H9 (cell line): ENCODE measurements at regions not wholly inside any gene's neighbourhood (a gene's known extent, or its start where the extent isn't known, plus 50 kb on each side); places are given as distances from the start of the nearest gene placed in this dataset.

Experiments used
- DNase-seq: peaks from one replicate; pipeline ENCODE4 v3.0.0-alpha.2; 2017
- H2AFZ ChIP-seq: one replicate; pipeline ENCODE4 v1.6.1; 2013; ENCODE audit warnings: mild to moderate bottlenecking, low read length, control low read depth, moderate library complexity
- H2AK5ac ChIP-seq: 2 replicates; pipeline ENCODE4 v1.6.1; 2013; ENCODE audit warnings: low read length, control low read depth, mixed read lengths; ENCODE audit not compliant: insufficient read length
- H2BK120ac ChIP-seq: one replicate; pipeline ENCODE4 v1.6.1; 2013; ENCODE audit warnings: low read depth, mild to moderate bottlenecking, low read length, control low read depth, inconsistent platforms; ENCODE audit not compliant: poor library complexity, severe bottlenecking
- H2BK12ac ChIP-seq: 2 replicates; pipeline ENCODE4 v1.6.1; 2013; ENCODE audit warnings: low read length, control low read depth, mixed read lengths, low read depth; ENCODE audit not compliant: insufficient read length
- H2BK15ac ChIP-seq: 2 replicates; pipeline ENCODE4 v1.6.1; 2013; ENCODE audit warnings: low read depth, low read length, control low read depth
- H2BK20ac ChIP-seq: one replicate; pipeline ENCODE4 v1.6.1; 2013; ENCODE audit warnings: low read depth, mild to moderate bottlenecking, low read length, control low read depth, inconsistent platforms; ENCODE audit not compliant: poor library complexity, severe bottlenecking
- H2BK5ac ChIP-seq: 2 replicates; pipeline ENCODE4 v1.6.1; 2013; ENCODE audit warnings: low read length, control low read depth, mixed read lengths; ENCODE audit not compliant: insufficient read length
- H3K14ac ChIP-seq: 2 replicates; pipeline ENCODE4 v1.6.1; 2013; ENCODE audit warnings: low read length, control low read depth; ENCODE audit not compliant: insufficient read depth
- H3K18ac ChIP-seq: 2 replicates; pipeline ENCODE4 v1.6.1; 2013; ENCODE audit warnings: low read depth, mild to moderate bottlenecking, mixed read lengths, low read length, control low read depth; ENCODE audit not compliant: insufficient read length
- H3K23ac ChIP-seq: 2 replicates; pipeline ENCODE4 v1.6.1; 2013; ENCODE audit warnings: low read length, control low read depth, mixed read lengths, low read depth; ENCODE audit not compliant: insufficient read length
- H3K23me2 ChIP-seq: 2 replicates; pipeline ENCODE4 v1.6.1; 2013; ENCODE audit warnings: low read depth, mild to moderate bottlenecking, mixed read lengths, low read length, control low read depth; ENCODE audit not compliant: insufficient read length, poor library complexity, severe bottlenecking
- H3K27ac ChIP-seq: 2 replicates; pipeline ENCODE4 v1.5.1; 2013; ENCODE audit warnings: low read length, control low read depth, mixed read lengths, low read depth; ENCODE audit not compliant: insufficient read length
- H3K27me3 ChIP-seq: 2 replicates; pipeline ENCODE4 v1.6.1; 2013; ENCODE audit warnings: low read length, control low read depth, inconsistent platforms; ENCODE audit not compliant: insufficient read depth
- H3K4ac ChIP-seq: 2 replicates; pipeline ENCODE4 v1.6.1; 2013; ENCODE audit warnings: low read depth, mild to moderate bottlenecking, control low read depth, inconsistent platforms, low read length, moderate library complexity
- H3K4me1 ChIP-seq: 2 replicates; pipeline ENCODE4 v1.6.1; 2013; ENCODE audit warnings: low read length, control low read depth, inconsistent platforms; ENCODE audit not compliant: insufficient read depth
- H3K4me2 ChIP-seq: 2 replicates; pipeline ENCODE4 v1.6.1; 2013; ENCODE audit warnings: low read length, control low read depth, mixed read lengths; ENCODE audit not compliant: insufficient read length, insufficient read depth
- H3K56ac ChIP-seq: 2 replicates; pipeline ENCODE4 v1.6.1; 2013; ENCODE audit warnings: low read depth, mild to moderate bottlenecking, mixed read lengths, low read length, control low read depth; ENCODE audit not compliant: insufficient read length
- H3K79me1 ChIP-seq: 2 replicates; pipeline ENCODE4 v1.6.1; 2013; ENCODE audit warnings: low read depth, mild to moderate bottlenecking, moderate library complexity, low read length, control low read depth, inconsistent platforms; ENCODE audit not compliant: insufficient read depth, poor library complexity, severe bottlenecking
- H3K79me2 ChIP-seq: 2 replicates; pipeline ENCODE4 v1.6.1; 2013; ENCODE audit warnings: low read length, control low read depth, inconsistent platforms; ENCODE audit not compliant: insufficient read depth
- H3K9ac ChIP-seq: 2 replicates; pipeline ENCODE4 v1.6.1; 2013; ENCODE audit warnings: low read length, control low read depth, mixed read lengths; ENCODE audit not compliant: insufficient read length; ENCODE audit errors: extremely low read depth
- H3K9me3 ChIP-seq: one replicate; pipeline ENCODE4 v1.6.1; 2013; ENCODE audit warnings: low read depth, low read length, inconsistent platforms; ENCODE audit not compliant: control insufficient read depth
- H3T11ph ChIP-seq: one replicate; pipeline ENCODE4 v1.6.1; 2013; ENCODE audit warnings: mild to moderate bottlenecking, low read length, control low read depth, inconsistent platforms
- H4K20me1 ChIP-seq: one replicate; pipeline ENCODE4 v1.6.1; 2013; ENCODE audit not compliant: control insufficient read depth, insufficient read length, insufficient read depth
- H4K5ac ChIP-seq: 2 replicates; pipeline ENCODE4 v1.6.1; 2013; ENCODE audit warnings: low read depth, mild to moderate bottlenecking, mixed read lengths, low read length, control low read depth; ENCODE audit not compliant: insufficient read length
- H4K8ac ChIP-seq: replicated peaks from 2 replicates; pipeline ENCODE4 v1.6.1; 2013; ENCODE audit warnings: low read length, control low read depth, mixed read lengths, low read depth; ENCODE audit not compliant: insufficient read length
- H4K91ac ChIP-seq: 2 replicates; pipeline ENCODE4 v1.6.1; 2013; ENCODE audit warnings: low read depth, mild to moderate bottlenecking, moderate library complexity, mixed read lengths, low read length, control low read depth; ENCODE audit not compliant: insufficient read length
- H3K27ac Mint-ChIP-seq, 3 experiments: 2 replicates in 2 of 3; 3 replicates in 1 of 3; pipeline ENCODE4 v1.8.0; 2020 to 2021; ENCODE audit warnings: mixed read lengths in 3 of 3, mild to moderate bottlenecking in 1 of 3, moderate library complexity in 1 of 3
- H3K27me3 Mint-ChIP-seq: 2 replicates; pipeline ENCODE4 v1.8.0; 2021; ENCODE audit warnings: low read depth, mild to moderate bottlenecking, moderate library complexity, mixed read lengths
- H3K36me3 Mint-ChIP-seq, 3 experiments: 2 replicates in 2 of 3; 3 replicates in 1 of 3; pipeline ENCODE4 v1.8.0; 2020 to 2021; ENCODE audit warnings: low read depth in 3 of 3, mixed read lengths in 3 of 3; ENCODE audit not compliant: insufficient read depth in 1 of 3
- H3K4me1 Mint-ChIP-seq, 2 experiments: 2 replicates each; pipeline ENCODE4 v1.8.0; 2020; ENCODE audit warnings: mixed read lengths in 2 of 2
- H3K4me3 Mint-ChIP-seq, 2 experiments: 2 replicates in 1 of 2; 3 replicates in 1 of 2; pipeline ENCODE4 v1.8.0; 2020 to 2021; ENCODE audit warnings: mild to moderate bottlenecking in 2 of 2, mixed read lengths in 2 of 2, moderate library complexity in 1 of 2
- H3K9me3 Mint-ChIP-seq, 2 experiments: 2 replicates in 1 of 2; 3 replicates in 1 of 2; pipeline ENCODE4 v1.8.0; 2020; ENCODE audit warnings: mild to moderate bottlenecking in 2 of 2, mixed read lengths in 2 of 2, moderate library complexity in 1 of 2
- WGBS: extraction: QIAGEN DNeasy Blood & Tissue Kit; methylation state at CpG from one replicate; pipeline ENCODE4 v1.1.7; 2013; ENCODE audit warnings: missing lambda C conversion rate, low lambda C conversion rate, mixed read lengths; ENCODE audit not compliant: insufficient read length; ENCODE audit errors: extremely low coverage; 5-methylcytosine and 5-hydroxymethylcytosine counted together
- TF ChIP-seq, protein P1 (sequence below): fragments of 200-600 bp; sonication (generic); conservative IDR thresholded peaks from 3 replicates; pipeline ENCODE4 v1.8.0; 2021; ENCODE audit warnings: antibody characterized with exemption, mild to moderate bottlenecking

DNA sequence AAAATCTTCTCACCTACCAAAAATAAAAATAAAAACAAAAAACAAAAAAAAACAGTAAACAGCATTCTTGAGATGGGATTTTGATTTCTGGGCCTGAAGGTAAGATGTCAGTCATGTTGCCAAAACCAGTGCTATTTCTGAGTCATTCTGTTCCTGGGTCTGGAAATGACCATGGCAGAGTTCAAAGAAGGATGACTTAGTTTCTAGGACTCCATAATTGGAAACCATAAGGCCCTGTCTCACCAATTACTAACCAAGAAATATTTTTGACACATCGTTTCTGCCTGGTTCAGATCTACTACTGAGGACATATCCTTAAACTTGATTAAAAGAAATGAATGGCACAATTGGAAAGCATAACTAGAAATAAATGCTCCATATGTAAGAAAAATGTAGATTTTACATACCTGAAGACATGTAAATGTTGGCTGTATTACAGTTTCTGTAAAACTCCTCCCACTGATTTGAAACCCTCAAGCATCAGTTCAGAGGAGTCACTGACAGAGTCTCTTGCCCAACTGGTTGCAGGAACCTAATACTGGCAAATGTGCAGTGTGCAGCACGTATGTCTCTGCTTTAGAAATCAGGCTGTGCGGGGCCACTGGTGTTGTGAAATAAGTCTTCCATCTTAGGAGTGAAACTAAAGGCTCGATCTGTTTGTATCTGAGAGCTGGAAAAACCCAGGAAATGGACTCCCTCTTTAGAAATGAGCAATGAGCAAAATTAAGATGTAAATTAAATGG, 84.8 kb upstream of the EGR2 start:
- H3K36me3 Mint-ChIP-seq = peaks cover 0 to 6% (median 1%) of the 10 kb centered on the region in 3 experiments; a peak in 2 of 7 replicates

More for the DNA sequence above, 84.8 kb upstream of the EGR2 start:
- Histone ChIP-seq H3K9me3 (no peaks in the 10 kb centered on the region), H3K4ac (no peak overlapping the region), H3K27me3 (no peaks in the 10 kb centered on the region), H3K23me2 (no peaks in the 10 kb centered on the region), H2BK12ac (no peak overlapping the region), H3K4me1 (no peaks in the 10 kb centered on the region), H4K91ac (no peak overlapping the region), H3K79me2 (no peaks in the 10 kb centered on the region), H3K27ac (no peak overlapping the region), H2BK5ac (no peak overlapping the region), H3K9ac (no peak overlapping the region), H3K4me2 (no peak overlapping the region), H3K79me1 (no peaks in the 10 kb centered on the region), H4K8ac (no peak overlapping the region), H3K14ac (no peak overlapping the region), H4K5ac (no peak overlapping the region), H3K18ac (no peak overlapping the region), H3K56ac (no peak overlapping the region), H2BK120ac (no peak overlapping the region), H2BK20ac (no peak overlapping the region), H3T11ph (no peak overlapping the region), H2BK15ac (no peak overlapping the region), H2AFZ (no peak overlapping the region), H2AK5ac (no peak overlapping the region), H3K23ac (no peak overlapping the region), H4K20me1 (no peaks in the 10 kb centered on the region)
- no CpG with 5 or more reads among the region's 4 CpGs for WGBS
- Mint-ChIP-seq H3K4me1 (peaks cover 0 to 7% of the 10 kb centered on the region in 2 experiments; a peak in 3 of 4 replicates), H3K4me3 (no peak overlapping the region), H3K9me3 (peaks cover 0 to 4% of the 10 kb centered on the region in 2 experiments; a peak in 1 of 5 replicates), H3K27me3 (peaks cover 4% of the 10 kb centered on the region; the same call in 1 of the 2 replicates), H3K27ac (no peak overlapping the region)
- TF ChIP-seq, protein P1, sequence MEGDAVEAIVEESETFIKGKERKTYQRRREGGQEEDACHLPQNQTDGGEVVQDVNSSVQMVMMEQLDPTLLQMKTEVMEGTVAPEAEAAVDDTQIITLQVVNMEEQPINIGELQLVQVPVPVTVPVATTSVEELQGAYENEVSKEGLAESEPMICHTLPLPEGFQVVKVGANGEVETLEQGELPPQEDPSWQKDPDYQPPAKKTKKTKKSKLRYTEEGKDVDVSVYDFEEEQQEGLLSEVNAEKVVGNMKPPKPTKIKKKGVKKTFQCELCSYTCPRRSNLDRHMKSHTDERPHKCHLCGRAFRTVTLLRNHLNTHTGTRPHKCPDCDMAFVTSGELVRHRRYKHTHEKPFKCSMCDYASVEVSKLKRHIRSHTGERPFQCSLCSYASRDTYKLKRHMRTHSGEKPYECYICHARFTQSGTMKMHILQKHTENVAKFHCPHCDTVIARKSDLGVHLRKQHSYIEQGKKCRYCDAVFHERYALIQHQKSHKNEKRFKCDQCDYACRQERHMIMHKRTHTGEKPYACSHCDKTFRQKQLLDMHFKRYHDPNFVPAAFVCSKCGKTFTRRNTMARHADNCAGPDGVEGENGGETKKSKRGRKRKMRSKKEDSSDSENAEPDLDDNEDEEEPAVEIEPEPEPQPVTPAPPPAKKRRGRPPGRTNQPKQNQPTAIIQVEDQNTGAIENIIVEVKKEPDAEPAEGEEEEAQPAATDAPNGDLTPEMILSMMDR = no peak
- no peak for DNase-seq
